Mesenchymal stem cell (in vitro differentiated cells and primary cell): ENCODE measurements at regions not wholly inside any gene's neighbourhood (a gene's known extent, or its start where the extent isn't known, plus 50 kb on each side); places are given as distances from the start of the nearest gene placed in this dataset.

ENCODE experiments used
- DNase-seq: peaks from one replicate; pipeline ENCODE4 v3.0.0-alpha.2; 2013
- H2AFZ ChIP-seq: one replicate; pipeline ENCODE4 v1.6.1; 2013; ENCODE audit warnings: low read depth, mild to moderate bottlenecking, control low read depth, inconsistent platforms, low read length, moderate library complexity
- H2AK5ac ChIP-seq: 2 replicates; pipeline ENCODE4 v1.6.1; 2013; ENCODE audit warnings: low read length, moderate library complexity, mild to moderate bottlenecking, inconsistent platforms; ENCODE audit not compliant: severe bottlenecking
- H2BK120ac ChIP-seq: one replicate; pipeline ENCODE4 v1.6.1; 2013; ENCODE audit warnings: low read depth, mild to moderate bottlenecking, inconsistent platforms, low read length, moderate library complexity
- H2BK12ac ChIP-seq, 2 experiments: one replicate each; pipeline ENCODE4 v1.6.1; 2013; ENCODE audit warnings: inconsistent platforms in 2 of 2, low read length in 2 of 2, mild to moderate bottlenecking in 2 of 2, moderate library complexity in 2 of 2, control low read depth in 1 of 2
- H2BK15ac ChIP-seq: one replicate; pipeline ENCODE4 v1.6.1; 2013; ENCODE audit warnings: mild to moderate bottlenecking, low read depth, inconsistent platforms; ENCODE audit not compliant: poor library complexity, severe bottlenecking
- H2BK5ac ChIP-seq: 2 replicates; pipeline ENCODE4 v1.6.1; 2013; ENCODE audit warnings: low read depth, mild to moderate bottlenecking, low read length, control low read depth, inconsistent platforms; ENCODE audit not compliant: poor library complexity, severe bottlenecking
- H3K14ac ChIP-seq, 2 experiments: one replicate each; pipeline ENCODE4 v1.6.1; 2013; ENCODE audit warnings: inconsistent platforms in 2 of 2, low read length in 2 of 2, control low read depth in 1 of 2, mild to moderate bottlenecking in 1 of 2, moderate library complexity in 1 of 2
- H3K18ac ChIP-seq, 2 experiments: one replicate each; pipeline ENCODE4 v1.6.1; 2013; ENCODE audit warnings: inconsistent platforms in 2 of 2, low read length in 2 of 2, control low read depth in 1 of 2, low read depth in 1 of 2, mild to moderate bottlenecking in 1 of 2
- H3K23ac ChIP-seq, 2 experiments: one replicate each; pipeline ENCODE4 v1.6.1; 2013; ENCODE audit warnings: inconsistent platforms in 2 of 2, low read length in 2 of 2, mild to moderate bottlenecking in 2 of 2, moderate library complexity in 2 of 2, control low read depth in 1 of 2
- H3K27ac ChIP-seq: 2 replicates; pipeline ENCODE4 v1.5.1; 2013; ENCODE audit warnings: mild to moderate bottlenecking, moderate library complexity, low read length, control low read depth, inconsistent platforms; ENCODE audit not compliant: poor library complexity, severe bottlenecking
- H3K27me3 ChIP-seq, 2 experiments: 2 replicates each; pipeline versions ENCODE4 v1.6.1 to v1.7.0; 2013; ENCODE audit warnings: low read length in 2 of 2, mild to moderate bottlenecking in 2 of 2, moderate library complexity in 2 of 2, control low read depth in 1 of 2, inconsistent platforms in 1 of 2; ENCODE audit not compliant: control insufficient read depth in 1 of 2, insufficient read depth in 1 of 2
- H3K36me3 ChIP-seq, 2 experiments: 2 replicates each; pipeline versions ENCODE4 v1.6.1 to v1.7.0; 2013; ENCODE audit warnings: low read length in 2 of 2, control low read depth in 1 of 2, inconsistent platforms in 1 of 2, low read depth in 1 of 2, mild to moderate bottlenecking in 1 of 2; ENCODE audit not compliant: insufficient read depth in 2 of 2, control insufficient read depth in 1 of 2
- H3K4ac ChIP-seq, 2 experiments: one replicate each; pipeline ENCODE4 v1.6.1; 2013; ENCODE audit warnings: inconsistent platforms in 2 of 2, low read length in 2 of 2, mild to moderate bottlenecking in 2 of 2, moderate library complexity in 2 of 2, control low read depth in 1 of 2, low read depth in 1 of 2
- H3K4me1 ChIP-seq: 2 replicates; pipeline ENCODE4 v1.6.1; 2013; ENCODE audit warnings: low read depth, low read length, control low read depth; ENCODE audit not compliant: control insufficient read depth, insufficient read depth
- H3K4me2 ChIP-seq: 2 replicates; pipeline ENCODE4 v1.6.1; 2013; ENCODE audit warnings: low read length, mild to moderate bottlenecking, inconsistent platforms; ENCODE audit not compliant: poor library complexity, severe bottlenecking
- H3K4me3 ChIP-seq, 2 experiments: 2 replicates each; pipeline versions ENCODE4 v1.5.1 to v1.7.0; 2013; ENCODE audit warnings: low read length in 2 of 2, mild to moderate bottlenecking in 2 of 2, control low read depth in 1 of 2, low read depth in 1 of 2; ENCODE audit not compliant: insufficient read depth in 1 of 2
- H3K79me1 ChIP-seq: replicated peaks from 2 replicates; pipeline ENCODE4 v1.6.1; 2013; ENCODE audit warnings: mild to moderate bottlenecking, control low read depth, low read length, inconsistent platforms; ENCODE audit not compliant: poor library complexity, severe bottlenecking
- H3K9ac ChIP-seq: 2 replicates; pipeline ENCODE4 v1.7.0; 2013; ENCODE audit warnings: mild to moderate bottlenecking, low read length, moderate library complexity
- H3K9me3 ChIP-seq: 2 replicates; pipeline ENCODE4 v1.7.0; 2013; ENCODE audit warnings: mild to moderate bottlenecking, low read length; ENCODE audit not compliant: control insufficient read depth
- H4K8ac ChIP-seq: one replicate; pipeline ENCODE4 v1.6.1; 2013; ENCODE audit warnings: inconsistent platforms, mild to moderate bottlenecking, low read length, moderate library complexity
- H4K91ac ChIP-seq: one replicate; pipeline ENCODE4 v1.6.1; 2013; ENCODE audit warnings: mild to moderate bottlenecking, low read length, inconsistent platforms
- WGBS: methylation state at CpG from one replicate; pipeline ENCODE4 v1.1.7; 2013; ENCODE audit warnings: mixed read lengths; 5-methylcytosine and 5-hydroxymethylcytosine counted together

DNA sequence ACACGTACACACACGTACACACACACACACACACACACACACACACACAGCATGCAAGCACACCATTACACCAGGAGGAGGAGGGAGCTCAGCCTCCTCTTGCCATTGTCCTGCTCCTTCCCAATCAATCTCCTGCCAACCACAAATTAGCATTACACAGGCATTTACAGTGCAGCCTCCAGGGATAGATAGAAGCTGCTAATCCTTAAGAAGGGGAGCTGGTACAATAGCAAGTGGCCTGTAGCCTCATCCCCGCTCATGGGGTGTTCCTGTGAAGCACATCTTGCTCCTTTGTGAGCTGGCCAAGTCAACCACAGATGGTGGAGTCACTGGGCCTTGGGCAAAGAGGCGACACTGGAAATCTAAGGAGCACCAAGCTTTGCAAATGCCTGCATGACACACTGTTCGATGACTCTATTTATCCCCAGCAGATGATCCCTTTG is 110.3 kb upstream of the PKDCC start:
- Histone ChIP-seq H3K14ac (peak overlapping the region in 1 of 2 experiments; percentile 86), H4K91ac (peak overlapping the region; percentile 36)
- WGBS, result 73% methylated on average over 5 of the region's 5 CpGs

DNA sequence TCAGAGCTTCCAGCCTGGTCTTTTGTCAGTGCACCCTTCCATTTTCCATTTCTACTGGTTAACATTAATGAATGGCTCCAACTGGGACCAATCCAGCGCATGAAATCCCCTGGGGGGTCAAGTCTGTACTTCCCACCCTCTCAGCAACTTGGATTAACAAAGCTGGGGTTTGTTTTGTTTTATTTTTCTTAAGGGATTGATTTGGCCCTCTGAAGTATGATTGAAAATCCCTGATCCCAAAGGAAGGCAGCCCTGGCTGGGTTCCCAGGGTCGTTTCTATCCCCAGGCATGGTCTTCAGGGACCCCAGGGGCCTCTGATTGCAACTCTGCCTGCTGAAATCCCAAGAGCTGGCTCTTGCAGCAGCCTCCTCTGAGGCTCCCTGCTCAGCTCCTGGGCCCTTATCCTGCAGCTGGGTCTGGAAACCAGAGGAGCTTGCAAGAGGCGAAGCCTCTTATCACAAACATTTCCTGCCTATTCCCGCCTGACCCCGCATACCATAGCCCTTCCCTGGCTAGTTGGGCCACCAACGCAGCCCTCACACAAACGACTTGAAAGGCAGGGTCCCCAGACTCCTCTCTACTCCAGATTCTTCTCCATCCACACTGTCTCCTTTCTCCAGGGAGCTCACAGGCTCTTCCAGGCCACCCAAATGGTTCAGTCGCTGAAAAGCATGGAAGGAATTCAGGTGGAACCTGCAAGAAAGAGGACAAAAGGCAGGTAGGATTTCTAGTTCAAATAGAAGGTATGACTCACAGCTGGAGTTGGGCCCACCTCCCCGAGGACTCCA is 109.7 kb upstream of the PKDCC start:
- Histone ChIP-seq H3K4me1 (peaks cover 21% of the 10 kb centered on the region), H3K23ac (no peak overlapping the region), H2AFZ (no peak overlapping the region), H2BK15ac (no peak overlapping the region), H4K91ac (peak overlapping the region; percentile 90), H3K79me1 (no peaks in the 10 kb centered on the region), H3K4ac (peak overlapping the region; percentile 29 to 61), H3K18ac (peak overlapping the region; percentile 78 to 92), H3K36me3 (no peaks in the 10 kb centered on the region), H2BK12ac (peak overlapping the region; percentile 30 to 73), H4K8ac (peak overlapping the region; percentile 80), H3K27me3 (peaks cover 0 to 5% of the 10 kb centered on the region in 2 experiments), H3K9me3 (no peaks in the 10 kb centered on the region), H3K14ac (no peak overlapping the region), H2BK120ac (peak overlapping the region; percentile 84), H3K9ac (no peak overlapping the region), H3K4me3 (no peak overlapping the region), H2AK5ac (peak overlapping the region; percentile 20), H3K27ac (no peak overlapping the region), H3K4me2 (no peak overlapping the region), H2BK5ac (no peak overlapping the region)
- WGBS, result 16% methylated on average over 9 of the region's 9 CpGs
- peak; percentile 46 for DNase-seq

More for the DNA sequence above, 110.3 kb upstream of the PKDCC start:
- no peak overlapping the region for H3K4me3 ChIP-seq
- no peak overlapping the region for H3K23ac ChIP-seq
- H2BK15ac ChIP-seq, result no peak overlapping the region
- peak overlapping the region; percentile 4 to 73 for H2BK12ac ChIP-seq
- no peaks in the 10 kb centered on the region for H3K36me3 ChIP-seq
- H3K9me3 ChIP-seq, result no peaks in the 10 kb centered on the region
- no peaks in the 10 kb centered on the region for H3K79me1 ChIP-seq
- no peak overlapping the region for H3K9ac ChIP-seq
- H3K18ac ChIP-seq, result peak overlapping the region; percentile 11 to 92
- no peak overlapping the region for H2AFZ ChIP-seq
- H3K27me3 ChIP-seq, result peaks cover 0 to 5% of the 10 kb centered on the region in 2 experiments
- no peak overlapping the region for H2AK5ac ChIP-seq
- H2BK120ac ChIP-seq, result peak overlapping the region; percentile 84
- no peak overlapping the region for H3K4me2 ChIP-seq
- DNase-seq, result peak; percentile 58
- H3K4ac ChIP-seq, result peak overlapping the region in 1 of 2 experiments; percentile 47
- no peak overlapping the region for H3K27ac ChIP-seq
- peaks cover 24% of the 10 kb centered on the region for H3K4me1 ChIP-seq
- no peak overlapping the region for H2BK5ac ChIP-seq
- peak overlapping the region; percentile 21 for H4K8ac ChIP-seq

DNA sequence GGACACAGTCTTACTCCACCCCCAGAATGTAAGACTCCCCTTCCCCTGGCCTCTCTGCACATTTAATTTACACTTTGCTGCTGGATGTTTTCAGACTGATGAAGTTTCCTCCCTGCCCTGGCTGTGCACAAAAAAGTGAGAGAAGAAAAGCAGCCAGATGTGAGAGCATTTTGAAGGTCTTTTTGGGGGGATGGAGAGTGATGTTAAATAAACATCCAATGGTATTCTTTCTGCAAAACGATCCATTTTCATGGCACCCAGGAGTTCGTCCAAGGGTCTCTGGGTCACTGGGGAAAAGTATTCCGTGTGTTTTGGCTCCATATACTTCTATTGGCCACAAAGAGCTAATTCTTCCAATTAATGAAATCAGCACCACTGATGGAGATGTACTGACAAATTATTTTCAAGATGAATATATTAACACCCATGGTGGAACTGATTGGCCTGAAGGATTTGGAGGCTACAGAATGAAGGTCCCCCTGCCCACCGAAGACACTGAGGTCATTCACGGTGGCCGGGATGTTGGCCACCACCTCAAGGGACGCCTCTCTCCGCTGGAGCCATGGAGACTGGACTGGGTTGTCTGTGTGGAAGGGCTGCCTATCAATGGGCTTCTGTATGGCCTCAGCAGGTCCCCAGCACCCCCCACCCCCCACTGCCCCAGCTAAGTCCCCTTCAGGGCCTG is 107.6 kb upstream of the PKDCC start:
- 85% methylated on average over 6 of the region's 8 CpGs for WGBS
- H3K4me1 ChIP-seq, result peaks cover 13% of the 10 kb centered on the region
- H3K4ac ChIP-seq, result no peak overlapping the region

DNA sequence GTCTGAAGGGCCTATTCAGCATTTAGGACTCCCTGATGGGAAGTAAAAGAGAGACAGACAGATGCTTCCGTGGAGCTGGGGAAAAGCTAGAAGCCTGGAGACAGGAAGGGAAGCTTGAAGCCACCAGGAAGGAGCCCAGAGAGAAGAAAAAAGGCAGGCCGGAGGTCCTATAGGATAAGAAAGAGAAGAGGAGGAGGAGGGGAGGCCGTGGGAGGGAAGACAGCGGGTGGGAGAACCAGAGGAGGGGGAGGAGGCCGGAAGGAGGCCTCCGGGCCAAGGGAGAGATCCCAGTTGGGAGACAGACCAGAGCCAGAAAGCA is 107.1 kb upstream of the PKDCC start:
- H3K4ac ChIP-seq, result no peak overlapping the region
- H2AFZ ChIP-seq, result no peak overlapping the region
- peak overlapping the region; percentile 34 for H4K91ac ChIP-seq
- H2BK120ac ChIP-seq, result peak overlapping the region; percentile 83
- H3K18ac ChIP-seq, result peak overlapping the region; percentile 34 to 61
- H2AK5ac ChIP-seq, result no peak overlapping the region
- no peak overlapping the region for H3K4me2 ChIP-seq
- H3K4me3 ChIP-seq, result no peak overlapping the region
- no peaks in the 10 kb centered on the region for H3K79me1 ChIP-seq
- no peak overlapping the region for H3K14ac ChIP-seq
- H3K23ac ChIP-seq, result no peak overlapping the region
- H3K9ac ChIP-seq, result no peak overlapping the region
- H3K9me3 ChIP-seq, result peaks cover 8% of the 10 kb centered on the region
- peaks cover 13% of the 10 kb centered on the region for H3K4me1 ChIP-seq
- H2BK5ac ChIP-seq, result no peak overlapping the region
- H2BK15ac ChIP-seq, result no peak overlapping the region
- H3K27me3 ChIP-seq, result peaks cover 0 to 17% of the 10 kb centered on the region in 2 experiments
- H3K27ac ChIP-seq, result no peak overlapping the region
- DNase-seq, result peak; percentile 38
- no peaks in the 10 kb centered on the region for H3K36me3 ChIP-seq
- peak overlapping the region; percentile 73 for H4K8ac ChIP-seq
- no peak overlapping the region for H2BK12ac ChIP-seq
- 10% methylated on average over 6 of the region's 6 CpGs for WGBS

More for the DNA sequence above, 107.6 kb upstream of the PKDCC start:
- peaks cover 4% of the 10 kb centered on the region for H3K9me3 ChIP-seq
- H4K91ac ChIP-seq, result peak overlapping the region; percentile 64
- DNase-seq, result no peak
- no peaks in the 10 kb centered on the region for H3K36me3 ChIP-seq
- H3K4me3 ChIP-seq, result no peak overlapping the region
- H2AFZ ChIP-seq, result no peak overlapping the region
- peaks cover 0 to 17% of the 10 kb centered on the region in 2 experiments for H3K27me3 ChIP-seq
- no peak overlapping the region for H3K14ac ChIP-seq
- H2AK5ac ChIP-seq, result no peak overlapping the region
- H4K8ac ChIP-seq, result peak overlapping the region; percentile 73
- H3K9ac ChIP-seq, result no peak overlapping the region
- H3K27ac ChIP-seq, result no peak overlapping the region
- H2BK12ac ChIP-seq, result peak overlapping the region; percentile 7 to 94
- no peak overlapping the region for H2BK5ac ChIP-seq
- H3K18ac ChIP-seq, result peak overlapping the region; percentile 16 to 61
- no peak overlapping the region for H2BK15ac ChIP-seq
- H2BK120ac ChIP-seq, result peak overlapping the region; percentile 83
- no peak overlapping the region for H3K23ac ChIP-seq
- no peaks in the 10 kb centered on the region for H3K79me1 ChIP-seq
- H3K4me2 ChIP-seq, result no peak overlapping the region
